ENCODE measurements at regions not wholly inside any gene's neighbourhood (a gene's known extent, or its start where the extent isn't known, plus 50 kb on each side); places are given as distances from the start of the nearest gene placed in this dataset.

- TF ChIP-seq EP300 (IDR thresholded peaks at IDR 0.05) (no peak), CTCF (IDR thresholded peaks at IDR 0.05) (no peak)
These were observed 377.7 kb upstream of the FZD8 start for GRCh38 chr10:36019749-36020148.
